Fibroblast of lung (primary cell): ENCODE measurements at regions not wholly inside any gene's neighbourhood (a gene's known extent, or its start where the extent isn't known, plus 50 kb on each side); places are given as distances from the start of the nearest gene placed in this dataset.

Experiments
- EZH2 ChIP-seq: IDR thresholded peaks from 2 replicates; pipeline ENCODE4 v1.5.1; 2012; ENCODE audit warnings: low read length, control low read depth, mild to moderate bottlenecking; ENCODE audit errors: missing control alignments
- TF ChIP-seq, protein P1 (sequence below), 2 donors: IDR thresholded peaks in 1 of 2; conservative IDR thresholded peaks in 1 of 2; 1 replicate in 1 of 2; 2 replicates in 1 of 2; pipeline ENCODE4 v1.5.1; 2011 to 2012; ENCODE audit warnings: low read length in 2 of 2, control low read depth in 1 of 2, inconsistent platforms in 1 of 2, low read depth in 1 of 2, mild to moderate bottlenecking in 1 of 2

GRCh38 chr4:26050212-26050643 lies 136.2 kb downstream of the SMIM20 start:
- TF ChIP-seq, protein P1, sequence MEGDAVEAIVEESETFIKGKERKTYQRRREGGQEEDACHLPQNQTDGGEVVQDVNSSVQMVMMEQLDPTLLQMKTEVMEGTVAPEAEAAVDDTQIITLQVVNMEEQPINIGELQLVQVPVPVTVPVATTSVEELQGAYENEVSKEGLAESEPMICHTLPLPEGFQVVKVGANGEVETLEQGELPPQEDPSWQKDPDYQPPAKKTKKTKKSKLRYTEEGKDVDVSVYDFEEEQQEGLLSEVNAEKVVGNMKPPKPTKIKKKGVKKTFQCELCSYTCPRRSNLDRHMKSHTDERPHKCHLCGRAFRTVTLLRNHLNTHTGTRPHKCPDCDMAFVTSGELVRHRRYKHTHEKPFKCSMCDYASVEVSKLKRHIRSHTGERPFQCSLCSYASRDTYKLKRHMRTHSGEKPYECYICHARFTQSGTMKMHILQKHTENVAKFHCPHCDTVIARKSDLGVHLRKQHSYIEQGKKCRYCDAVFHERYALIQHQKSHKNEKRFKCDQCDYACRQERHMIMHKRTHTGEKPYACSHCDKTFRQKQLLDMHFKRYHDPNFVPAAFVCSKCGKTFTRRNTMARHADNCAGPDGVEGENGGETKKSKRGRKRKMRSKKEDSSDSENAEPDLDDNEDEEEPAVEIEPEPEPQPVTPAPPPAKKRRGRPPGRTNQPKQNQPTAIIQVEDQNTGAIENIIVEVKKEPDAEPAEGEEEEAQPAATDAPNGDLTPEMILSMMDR (conservative IDR thresholded peaks at IDR 0.05 in 1 of 2, IDR thresholded peaks at IDR 0.05 in 1 of 2; ENCODE audit: low read depth in 1 of 2, low read length in 2 of 2): no peak
- no peak for TF ChIP-seq EZH2
